DOHH2 (cell line): ENCODE measurements at regions not wholly inside any gene's neighbourhood (a gene's known extent, or its start where the extent isn't known, plus 50 kb on each side); places are given as distances from the start of the nearest gene placed in this dataset.

ENCODE experiments used
- EZH2phosphoT487 ChIP-seq: fragments of 200-600 bp; sonication (generic); IDR thresholded peaks from 2 replicates; pipeline ENCODE4 v1.6.1; 2017; ENCODE audit warnings: borderline replicate concordance, mild to moderate bottlenecking, antibody characterized with exemption, low read length, moderate library complexity, mixed read lengths
- TF ChIP-seq, protein P1 (sequence below): fragments of 200-600 bp; sonication (generic); IDR thresholded peaks from one replicate; pipeline ENCODE4 v1.5.1; 2014; ENCODE audit warnings: antibody characterized with exemption, mild to moderate bottlenecking, low read depth, low read length; ENCODE audit not compliant: poor library complexity, severe bottlenecking

- TF ChIP-seq, protein P1, sequence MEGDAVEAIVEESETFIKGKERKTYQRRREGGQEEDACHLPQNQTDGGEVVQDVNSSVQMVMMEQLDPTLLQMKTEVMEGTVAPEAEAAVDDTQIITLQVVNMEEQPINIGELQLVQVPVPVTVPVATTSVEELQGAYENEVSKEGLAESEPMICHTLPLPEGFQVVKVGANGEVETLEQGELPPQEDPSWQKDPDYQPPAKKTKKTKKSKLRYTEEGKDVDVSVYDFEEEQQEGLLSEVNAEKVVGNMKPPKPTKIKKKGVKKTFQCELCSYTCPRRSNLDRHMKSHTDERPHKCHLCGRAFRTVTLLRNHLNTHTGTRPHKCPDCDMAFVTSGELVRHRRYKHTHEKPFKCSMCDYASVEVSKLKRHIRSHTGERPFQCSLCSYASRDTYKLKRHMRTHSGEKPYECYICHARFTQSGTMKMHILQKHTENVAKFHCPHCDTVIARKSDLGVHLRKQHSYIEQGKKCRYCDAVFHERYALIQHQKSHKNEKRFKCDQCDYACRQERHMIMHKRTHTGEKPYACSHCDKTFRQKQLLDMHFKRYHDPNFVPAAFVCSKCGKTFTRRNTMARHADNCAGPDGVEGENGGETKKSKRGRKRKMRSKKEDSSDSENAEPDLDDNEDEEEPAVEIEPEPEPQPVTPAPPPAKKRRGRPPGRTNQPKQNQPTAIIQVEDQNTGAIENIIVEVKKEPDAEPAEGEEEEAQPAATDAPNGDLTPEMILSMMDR = no peak
- no peak for TF ChIP-seq EZH2phosphoT487
These were observed 211.5 kb upstream of the CPNE8 start for GRCh38 chr12:39116861-39117260.
